Muscle layer of duodenum (tissue), 2 donors: ENCODE measurements at regions not wholly inside any gene's neighbourhood (a gene's known extent, or its start where the extent isn't known, plus 50 kb on each side); places are given as distances from the start of the nearest gene placed in this dataset.

Experiments
- H3K27ac ChIP-seq: one replicate; pipeline ENCODE4 v1.7.0; 2013; ENCODE audit warnings: mild to moderate bottlenecking, low read length
- H3K27me3 ChIP-seq: one replicate; pipeline ENCODE4 v1.7.0; 2013; ENCODE audit warnings: low read depth, mild to moderate bottlenecking, control low read depth, low read length
- H3K36me3 ChIP-seq, 2 donors: one replicate each; pipeline ENCODE4 v1.7.0; 2013; ENCODE audit warnings: low read length in 2 of 2, control low read depth in 1 of 2, mild to moderate bottlenecking in 1 of 2; ENCODE audit not compliant: insufficient read depth in 2 of 2, control insufficient read depth in 1 of 2
- H3K4me1 ChIP-seq, 2 donors: one replicate each; pipeline ENCODE4 v1.7.0; 2013; ENCODE audit warnings: low read length in 2 of 2, mild to moderate bottlenecking in 2 of 2, control low read depth in 1 of 2, moderate library complexity in 1 of 2; ENCODE audit not compliant: insufficient read depth in 2 of 2, control insufficient read depth in 1 of 2
- H3K4me3 ChIP-seq, 2 donors: one replicate each; pipeline ENCODE4 v1.7.0; 2013; ENCODE audit warnings: low read length in 2 of 2, low read depth in 1 of 2, mild to moderate bottlenecking in 1 of 2
- H3K9me3 ChIP-seq, 2 donors: one replicate each; pipeline ENCODE4 v1.7.0; 2013; ENCODE audit warnings: low read length in 2 of 2, control low read depth in 1 of 2, mild to moderate bottlenecking in 1 of 2; ENCODE audit not compliant: control insufficient read depth in 1 of 2
- donor health status: healthy.

GRCh38 chr9:23539311-23539710, 286.7 kb downstream of the ELAVL2 start:
- no peaks in the 10 kb centered on the region for H3K9me3 ChIP-seq
- no peak overlapping the region for H3K4me3 ChIP-seq
- no peaks in the 10 kb centered on the region for H3K36me3 ChIP-seq
- H3K27ac ChIP-seq, result no peak overlapping the region
- no peaks in the 10 kb centered on the region for H3K27me3 ChIP-seq
- no peaks in the 10 kb centered on the region for H3K4me1 ChIP-seq

GRCh38 chr9:23541976-23542375, 284.1 kb downstream of the ELAVL2 start:
- no peaks in the 10 kb centered on the region for H3K27me3 ChIP-seq
- H3K4me1 ChIP-seq, result no peaks in the 10 kb centered on the region
- no peak overlapping the region for H3K27ac ChIP-seq
- no peaks in the 10 kb centered on the region for H3K9me3 ChIP-seq
- no peak overlapping the region for H3K4me3 ChIP-seq
- no peaks in the 10 kb centered on the region for H3K36me3 ChIP-seq

GRCh38 chr9:23542438-23542837, 283.6 kb downstream of the ELAVL2 start:
- Histone ChIP-seq H3K27ac (no peak overlapping the region), H3K4me3 (no peak overlapping the region), H3K27me3 (no peaks in the 10 kb centered on the region), H3K4me1 (no peaks in the 10 kb centered on the region), H3K9me3 (no peaks in the 10 kb centered on the region), H3K36me3 (no peaks in the 10 kb centered on the region)

DNA sequence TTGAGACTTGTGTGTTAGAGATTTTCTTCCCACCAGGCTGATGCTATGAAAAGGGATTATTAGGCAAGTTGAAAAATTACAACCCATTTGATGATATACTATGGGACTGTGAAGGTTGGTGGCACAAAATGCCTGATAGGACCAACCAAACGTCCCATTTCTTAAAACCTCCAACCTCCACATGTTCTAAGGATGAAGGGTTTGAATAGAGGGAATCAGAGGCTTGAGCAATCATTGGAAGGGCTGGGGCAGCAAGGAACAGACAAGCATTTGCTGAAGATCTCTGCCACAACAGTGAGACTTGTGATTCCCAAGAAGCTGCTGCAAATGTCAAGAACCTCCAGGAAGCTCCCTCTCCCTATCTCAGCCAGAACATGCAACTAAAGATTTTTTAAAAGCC, 283.1 kb downstream of the ELAVL2 start:
- no peaks in the 10 kb centered on the region for H3K4me1 ChIP-seq
- H3K36me3 ChIP-seq, result no peaks in the 10 kb centered on the region
- no peaks in the 10 kb centered on the region for H3K27me3 ChIP-seq
- H3K4me3 ChIP-seq, result no peak overlapping the region
- H3K27ac ChIP-seq, result no peak overlapping the region
- H3K9me3 ChIP-seq, result no peaks in the 10 kb centered on the region

GRCh38 chr9:23543419-23543818, 282.6 kb downstream of the ELAVL2 start:
- no peak overlapping the region for H3K27ac ChIP-seq
- H3K4me1 ChIP-seq, result no peaks in the 10 kb centered on the region
- H3K9me3 ChIP-seq, result no peaks in the 10 kb centered on the region
- no peaks in the 10 kb centered on the region for H3K27me3 ChIP-seq
- H3K4me3 ChIP-seq, result no peak overlapping the region
- no peaks in the 10 kb centered on the region for H3K36me3 ChIP-seq

DNA sequence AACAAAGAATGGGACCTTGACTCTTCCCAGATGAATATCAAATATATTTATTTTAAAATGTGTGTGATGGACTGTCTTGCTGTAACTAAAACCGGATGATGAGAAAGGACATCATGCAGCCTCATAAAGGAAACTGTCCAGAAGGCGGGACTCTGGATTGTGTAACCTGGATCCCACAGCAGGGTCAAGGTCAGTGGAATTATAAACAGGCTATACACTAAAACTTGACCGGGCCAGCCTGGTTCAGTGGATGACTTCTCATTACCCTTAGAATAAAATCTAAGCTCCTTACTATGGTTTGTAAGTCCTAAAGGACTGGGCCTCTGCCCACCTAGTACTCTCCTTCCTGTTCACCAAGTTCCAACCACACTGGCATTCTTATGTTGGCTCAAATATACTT, 280.3 kb downstream of the ELAVL2 start:
- Histone ChIP-seq H3K27me3 (no peaks in the 10 kb centered on the region), H3K4me3 (no peak overlapping the region), H3K9me3 (no peaks in the 10 kb centered on the region), H3K27ac (no peak overlapping the region), H3K36me3 (no peaks in the 10 kb centered on the region), H3K4me1 (no peaks in the 10 kb centered on the region)

GRCh38 chr9:23551311-23551721, 274.7 kb downstream of the ELAVL2 start:
- no peaks in the 10 kb centered on the region for H3K9me3 ChIP-seq
- no peaks in the 10 kb centered on the region for H3K4me1 ChIP-seq
- H3K36me3 ChIP-seq, result no peaks in the 10 kb centered on the region
- H3K4me3 ChIP-seq, result no peak overlapping the region
- no peak overlapping the region for H3K27ac ChIP-seq
- H3K27me3 ChIP-seq, result no peaks in the 10 kb centered on the region

DNA sequence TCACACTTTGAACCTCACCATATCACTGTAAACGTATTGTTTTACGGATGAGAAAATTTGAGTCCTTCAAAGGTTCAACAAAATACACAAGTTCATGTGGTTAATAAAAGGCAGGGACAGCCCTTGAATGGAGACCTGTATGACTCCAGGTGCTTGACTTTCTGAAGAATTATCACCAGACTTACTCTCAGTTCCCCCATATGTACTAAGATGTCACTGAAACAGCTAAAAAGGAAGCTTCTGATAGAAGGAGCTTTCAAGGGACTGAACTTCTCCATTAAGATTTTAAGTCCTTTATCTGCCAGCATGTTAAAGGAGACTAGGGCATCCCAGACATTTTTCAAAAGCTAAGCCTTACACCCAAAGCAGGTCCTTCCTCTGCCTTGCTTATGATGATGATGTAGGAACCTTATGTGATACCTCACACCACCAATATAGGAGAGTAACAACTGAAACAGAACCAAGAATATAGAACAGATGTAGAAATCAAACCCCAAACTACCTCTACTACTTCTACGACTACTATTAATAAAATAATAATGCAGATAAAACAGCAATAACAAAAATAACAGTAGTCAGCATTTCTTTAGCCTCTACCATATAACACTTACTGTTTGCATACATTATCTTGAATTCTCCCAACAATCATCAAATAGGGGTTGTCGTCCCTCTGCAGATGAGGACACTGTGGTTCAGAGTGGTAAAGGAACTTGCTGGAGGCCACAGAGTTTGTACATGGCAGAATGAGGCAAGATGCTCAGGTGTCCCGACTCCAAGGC, 273.9 kb downstream of the ELAVL2 start:
- Histone ChIP-seq H3K27me3 (no peaks in the 10 kb centered on the region), H3K36me3 (no peaks in the 10 kb centered on the region), H3K9me3 (no peaks in the 10 kb centered on the region), H3K27ac (no peak overlapping the region), H3K4me1 (no peaks in the 10 kb centered on the region), H3K4me3 (no peak overlapping the region)

DNA sequence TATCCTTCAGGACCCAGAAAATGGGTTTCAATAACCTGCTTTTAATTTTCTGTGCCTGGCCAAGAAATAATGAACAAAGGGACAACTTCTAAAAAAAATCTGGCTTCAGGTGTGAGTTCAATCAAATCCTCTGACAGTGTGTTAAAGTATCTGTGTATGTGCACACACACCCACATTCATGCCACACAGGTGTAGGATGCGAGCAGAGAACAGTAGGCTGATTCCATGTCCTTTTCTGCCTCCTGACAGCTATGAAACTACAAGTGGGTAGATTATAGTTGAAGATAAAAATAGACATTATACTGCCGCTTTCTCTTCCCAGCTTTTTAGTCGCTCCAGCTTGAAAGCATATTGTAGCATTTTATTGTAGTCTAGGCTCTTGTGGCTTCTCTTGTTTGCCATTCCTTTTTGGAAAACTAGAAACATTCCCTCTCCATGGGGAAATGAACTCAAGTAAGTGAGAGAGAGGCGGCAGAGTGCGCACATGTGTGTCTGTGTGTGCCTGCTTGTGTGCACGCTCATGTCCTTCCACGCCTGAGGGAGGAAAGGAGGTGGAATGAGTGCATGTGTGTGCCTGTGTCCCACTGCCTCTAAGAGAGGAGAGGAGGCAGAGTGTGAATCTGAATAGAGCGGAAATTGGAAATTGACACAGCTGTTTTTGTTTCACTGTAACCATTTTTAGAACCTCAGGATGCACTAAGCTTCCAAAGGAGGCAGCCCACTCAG, 273.0 kb downstream of the ELAVL2 start:
- no peaks in the 10 kb centered on the region for H3K9me3 ChIP-seq
- H3K27me3 ChIP-seq, result no peaks in the 10 kb centered on the region
- H3K4me3 ChIP-seq, result no peak overlapping the region
- no peaks in the 10 kb centered on the region for H3K36me3 ChIP-seq
- no peaks in the 10 kb centered on the region for H3K4me1 ChIP-seq
- no peak overlapping the region for H3K27ac ChIP-seq

- Histone ChIP-seq H3K36me3 (no peaks in the 10 kb centered on the region), H3K9me3 (no peaks in the 10 kb centered on the region), H3K27me3 (no peaks in the 10 kb centered on the region), H3K4me3 (no peak overlapping the region), H3K27ac (no peak overlapping the region), H3K4me1 (no peaks in the 10 kb centered on the region)
These were observed 271.4 kb downstream of the ELAVL2 start for GRCh38 chr9:23554686-23555085.

- no peaks in the 10 kb centered on the region for H3K4me1 ChIP-seq
- no peak overlapping the region for H3K27ac ChIP-seq
These were observed 270.2 kb downstream of the ELAVL2 start for GRCh38 chr9:23555851-23556250.

More at GRCh38 chr9:23555851-23556250, 270.2 kb downstream of the ELAVL2 start:
- no peaks in the 10 kb centered on the region for H3K9me3 ChIP-seq
- no peaks in the 10 kb centered on the region for H3K36me3 ChIP-seq
- no peak overlapping the region for H3K4me3 ChIP-seq
- no peaks in the 10 kb centered on the region for H3K27me3 ChIP-seq
